ENCODE measurements at regions not wholly inside any gene's neighbourhood (a gene's known extent, or its start where the extent isn't known, plus 50 kb on each side); places are given as distances from the start of the nearest gene placed in this dataset.

- TF ChIP-seq, protein P1, sequence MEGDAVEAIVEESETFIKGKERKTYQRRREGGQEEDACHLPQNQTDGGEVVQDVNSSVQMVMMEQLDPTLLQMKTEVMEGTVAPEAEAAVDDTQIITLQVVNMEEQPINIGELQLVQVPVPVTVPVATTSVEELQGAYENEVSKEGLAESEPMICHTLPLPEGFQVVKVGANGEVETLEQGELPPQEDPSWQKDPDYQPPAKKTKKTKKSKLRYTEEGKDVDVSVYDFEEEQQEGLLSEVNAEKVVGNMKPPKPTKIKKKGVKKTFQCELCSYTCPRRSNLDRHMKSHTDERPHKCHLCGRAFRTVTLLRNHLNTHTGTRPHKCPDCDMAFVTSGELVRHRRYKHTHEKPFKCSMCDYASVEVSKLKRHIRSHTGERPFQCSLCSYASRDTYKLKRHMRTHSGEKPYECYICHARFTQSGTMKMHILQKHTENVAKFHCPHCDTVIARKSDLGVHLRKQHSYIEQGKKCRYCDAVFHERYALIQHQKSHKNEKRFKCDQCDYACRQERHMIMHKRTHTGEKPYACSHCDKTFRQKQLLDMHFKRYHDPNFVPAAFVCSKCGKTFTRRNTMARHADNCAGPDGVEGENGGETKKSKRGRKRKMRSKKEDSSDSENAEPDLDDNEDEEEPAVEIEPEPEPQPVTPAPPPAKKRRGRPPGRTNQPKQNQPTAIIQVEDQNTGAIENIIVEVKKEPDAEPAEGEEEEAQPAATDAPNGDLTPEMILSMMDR (IDR thresholded peaks at IDR 0.05; ENCODE audit: low read length): no peak
- TF ChIP-seq EZH2 (IDR thresholded peaks at IDR 0.05; ENCODE audit: borderline replicate concordance, low read length): no peak
Measured at GRCh38 chr2:150706561-150706960, 219.1 kb upstream of the RND3 start.
